SH-SY5Y (cell line): ENCODE measurements at regions not wholly inside any gene's neighbourhood (a gene's known extent, or its start where the extent isn't known, plus 50 kb on each side); places are given as distances from the start of the nearest gene placed in this dataset.

Experiments used
- GATA2 ChIP-seq: IDR thresholded peaks from 2 replicates; pipeline ENCODE4 v1.6.1; 2011; ENCODE audit warnings: mild to moderate bottlenecking, low read depth, low read length
- GATA3 ChIP-seq: IDR thresholded peaks from 2 replicates; pipeline ENCODE4 v1.6.1; 2011; ENCODE audit warnings: low read depth, mild to moderate bottlenecking, low read length, moderate library complexity

- TF ChIP-seq GATA3 (no peak), GATA2 (no peak)
These were observed 55.1 kb downstream of the MRPL36 start for GRCh38 chr5:1744393-1745122.
